GM12875 (cell line): ENCODE measurements at regions not wholly inside any gene's neighbourhood (a gene's known extent, or its start where the extent isn't known, plus 50 kb on each side); places are given as distances from the start of the nearest gene placed in this dataset.

Experiments used
- H3K4me3 ChIP-seq: one replicate; pipeline ENCODE4 v1.5.1; 2011; ENCODE audit warnings: low read depth, low read length, control low read depth
- CTCF ChIP-seq: IDR thresholded peaks from 2 replicates; pipeline ENCODE4 v1.5.1; 2011; ENCODE audit warnings: low read depth, mild to moderate bottlenecking, control low read depth, inconsistent platforms, low read length, moderate library complexity, borderline replicate concordance; ENCODE audit not compliant: insufficient read depth

- no peak overlapping the region for H3K4me3 ChIP-seq
- no peak for TF ChIP-seq CTCF
Observed at GRCh38 chr5:99081711-99082110, 152.9 kb upstream of the CHD1 start.

GRCh38 chr5:99076723-99077640 is 148.2 kb upstream of the CHD1 start:
- no peak for TF ChIP-seq CTCF
- no peak overlapping the region for H3K4me3 ChIP-seq

GRCh38 chr5:99072846-99073245 is 144.0 kb upstream of the CHD1 start:
- no peak overlapping the region for H3K4me3 ChIP-seq
- TF ChIP-seq CTCF: no peak

- no peak for TF ChIP-seq CTCF
- H3K4me3 ChIP-seq: no peak overlapping the region
Observed at GRCh38 chr5:99070822-99071221, 142.0 kb upstream of the CHD1 start.

- no peak for TF ChIP-seq CTCF
- no peak overlapping the region for H3K4me3 ChIP-seq
Observed at GRCh38 chr5:99070362-99070761, 141.6 kb upstream of the CHD1 start.

GRCh38 chr5:99068944-99069650 is 140.3 kb upstream of the CHD1 start:
- H3K4me3 ChIP-seq: no peak overlapping the region
- no peak for TF ChIP-seq CTCF
